ENCODE measurements at regions not wholly inside any gene's neighbourhood (a gene's known extent, or its start where the extent isn't known, plus 50 kb on each side); places are given as distances from the start of the nearest gene placed in this dataset.

GRCh38 chr6:43911354-43912115 is 141.5 kb downstream of the VEGFA start:
- no peak overlapping the region for H3K4me3 ChIP-seq (ENCODE audit: low read length)

GRCh38 chr6:43910638-43911353 is 140.8 kb downstream of the VEGFA start:
- Histone ChIP-seq H3K27me3 (ENCODE audit: control insufficient read depth, insufficient read depth, low read length) (no peaks in the 10 kb centered on the region), H3K9ac (ENCODE audit: low read length) (no peak overlapping the region), H3K36me3 (ENCODE audit: control insufficient read depth, insufficient read depth, low read length) (no peaks in the 10 kb centered on the region), H3K4me3 (ENCODE audit: low read length) (no peak overlapping the region), H3K9me3 (ENCODE audit: control insufficient read depth, low read length) (no peaks in the 10 kb centered on the region), H3K4me1 (ENCODE audit: control insufficient read depth, insufficient read depth, low read length) (peaks cover 43% of the 10 kb centered on the region)

More at GRCh38 chr6:43911354-43912115, 141.5 kb downstream of the VEGFA start:
- Histone ChIP-seq H3K9ac (ENCODE audit: low read length) (no peak overlapping the region), H3K27me3 (ENCODE audit: control insufficient read depth, insufficient read depth, low read length) (no peaks in the 10 kb centered on the region), H3K4me1 (ENCODE audit: control insufficient read depth, insufficient read depth, low read length) (peaks cover 49% of the 10 kb centered on the region), H3K9me3 (ENCODE audit: control insufficient read depth, low read length) (no peaks in the 10 kb centered on the region), H3K36me3 (ENCODE audit: control insufficient read depth, insufficient read depth, low read length) (no peaks in the 10 kb centered on the region)

- H3K4me1 ChIP-seq (ENCODE audit: control insufficient read depth, insufficient read depth, low read length): peaks cover 39% of the 10 kb centered on the region
- H3K9me3 ChIP-seq (ENCODE audit: control insufficient read depth, low read length): no peaks in the 10 kb centered on the region
- no peak overlapping the region for H3K9ac ChIP-seq (ENCODE audit: low read length)
- no peaks in the 10 kb centered on the region for H3K36me3 ChIP-seq (ENCODE audit: control insufficient read depth, insufficient read depth, low read length)
- H3K27me3 ChIP-seq (ENCODE audit: control insufficient read depth, insufficient read depth, low read length): no peaks in the 10 kb centered on the region
- H3K4me3 ChIP-seq (ENCODE audit: low read length): no peak overlapping the region
These were observed 140.2 kb downstream of the VEGFA start for GRCh38 chr6:43910149-43910637.

DNA sequence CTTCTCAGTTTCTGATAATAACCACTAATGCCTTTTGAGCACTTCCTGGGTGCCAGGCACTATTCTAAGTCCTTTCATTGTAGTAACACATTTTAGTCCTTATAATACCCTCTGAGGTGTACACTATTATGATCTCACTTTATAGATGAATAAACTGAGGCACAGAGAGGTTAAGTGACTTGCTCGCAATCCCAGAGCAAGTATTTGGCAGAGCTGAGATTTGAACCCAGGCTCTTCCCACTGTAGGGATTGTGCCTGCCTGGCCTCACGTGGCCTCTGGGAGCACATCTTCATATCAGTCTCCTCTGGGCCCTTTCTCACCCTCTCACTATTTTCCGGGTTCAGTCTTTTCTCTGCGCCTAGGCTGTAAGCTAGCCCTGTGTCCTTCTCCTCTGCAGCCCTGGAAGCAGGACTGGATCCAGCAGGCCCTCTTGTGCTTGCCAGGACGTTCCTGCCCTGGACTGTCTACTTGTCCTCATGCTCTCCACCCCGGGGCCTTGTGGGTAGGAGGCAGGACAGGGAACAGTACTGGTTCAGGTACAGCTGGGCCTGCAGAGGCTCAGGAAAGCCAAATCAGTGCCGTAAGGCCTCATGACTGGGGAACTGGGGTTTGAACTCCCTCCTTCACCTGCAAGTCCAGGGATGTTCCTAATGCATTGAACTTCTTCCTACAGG is 139.6 kb downstream of the VEGFA start:
- no peaks in the 10 kb centered on the region for H3K27me3 ChIP-seq (ENCODE audit: control insufficient read depth, insufficient read depth, low read length)
- peaks cover 37% of the 10 kb centered on the region for H3K4me1 ChIP-seq (ENCODE audit: control insufficient read depth, insufficient read depth, low read length)
- no peak overlapping the region for H3K4me3 ChIP-seq (ENCODE audit: low read length)
- H3K9ac ChIP-seq (ENCODE audit: low read length): no peak overlapping the region
- H3K9me3 ChIP-seq (ENCODE audit: control insufficient read depth, low read length): no peaks in the 10 kb centered on the region
- no peaks in the 10 kb centered on the region for H3K36me3 ChIP-seq (ENCODE audit: control insufficient read depth, insufficient read depth, low read length)

- no peak overlapping the region for H3K9ac ChIP-seq (ENCODE audit: low read length)
- no peak overlapping the region for H3K4me3 ChIP-seq (ENCODE audit: low read length)
- peaks cover 22% of the 10 kb centered on the region for H3K4me1 ChIP-seq (ENCODE audit: control insufficient read depth, insufficient read depth, low read length)
- H3K36me3 ChIP-seq (ENCODE audit: control insufficient read depth, insufficient read depth, low read length): no peaks in the 10 kb centered on the region
- H3K9me3 ChIP-seq (ENCODE audit: control insufficient read depth, low read length): no peaks in the 10 kb centered on the region
- no peaks in the 10 kb centered on the region for H3K27me3 ChIP-seq (ENCODE audit: control insufficient read depth, insufficient read depth, low read length)
These were observed 137.9 kb downstream of the VEGFA start for GRCh38 chr6:43907789-43908472.

DNA sequence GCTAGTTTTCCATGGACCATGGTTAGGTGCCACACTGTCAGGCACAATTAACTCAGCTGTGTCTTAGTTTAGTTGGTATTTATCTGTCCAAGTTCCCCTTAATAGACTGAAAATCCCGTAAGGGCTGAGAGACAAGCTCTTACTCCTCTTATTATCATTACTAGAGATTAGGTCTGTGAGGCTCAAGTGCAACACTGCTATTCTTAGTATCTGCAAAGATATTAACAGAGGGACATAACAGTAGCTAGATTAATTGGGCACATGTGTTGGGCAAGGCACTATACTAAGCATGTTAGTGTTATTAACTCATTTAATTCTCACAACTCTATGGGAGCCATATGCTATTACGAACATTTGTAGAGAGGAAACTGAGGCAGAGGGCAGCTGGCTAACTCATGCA is 137.3 kb downstream of the VEGFA start:
- Histone ChIP-seq H3K27me3 (ENCODE audit: control insufficient read depth, insufficient read depth, low read length) (no peaks in the 10 kb centered on the region), H3K9ac (ENCODE audit: low read length) (no peak overlapping the region), H3K4me3 (ENCODE audit: low read length) (no peak overlapping the region), H3K36me3 (ENCODE audit: control insufficient read depth, insufficient read depth, low read length) (no peaks in the 10 kb centered on the region), H3K4me1 (ENCODE audit: control insufficient read depth, insufficient read depth, low read length) (peaks cover 21% of the 10 kb centered on the region), H3K9me3 (ENCODE audit: control insufficient read depth, low read length) (no peaks in the 10 kb centered on the region)

- no peaks in the 10 kb centered on the region for H3K9me3 ChIP-seq (ENCODE audit: control insufficient read depth, low read length)
- no peaks in the 10 kb centered on the region for H3K27me3 ChIP-seq (ENCODE audit: control insufficient read depth, insufficient read depth, low read length)
- no peak overlapping the region for H3K4me3 ChIP-seq (ENCODE audit: low read length)
- peaks cover 28% of the 10 kb centered on the region for H3K4me1 ChIP-seq (ENCODE audit: control insufficient read depth, insufficient read depth, low read length)
- H3K36me3 ChIP-seq (ENCODE audit: control insufficient read depth, insufficient read depth, low read length): no peaks in the 10 kb centered on the region
- no peak overlapping the region for H3K9ac ChIP-seq (ENCODE audit: low read length)
These were observed 134.5 kb downstream of the VEGFA start for GRCh38 chr6:43904311-43905123.

GRCh38 chr6:43903739-43904290 is 133.8 kb downstream of the VEGFA start:
- H3K9ac ChIP-seq (ENCODE audit: low read length): no peak overlapping the region
- no peaks in the 10 kb centered on the region for H3K27me3 ChIP-seq (ENCODE audit: control insufficient read depth, insufficient read depth, low read length)
- no peaks in the 10 kb centered on the region for H3K9me3 ChIP-seq (ENCODE audit: control insufficient read depth, low read length)
- peaks cover 28% of the 10 kb centered on the region for H3K4me1 ChIP-seq (ENCODE audit: control insufficient read depth, insufficient read depth, low read length)
- H3K4me3 ChIP-seq (ENCODE audit: low read length): no peak overlapping the region
- H3K36me3 ChIP-seq (ENCODE audit: control insufficient read depth, insufficient read depth, low read length): no peaks in the 10 kb centered on the region

- H3K4me3 ChIP-seq (ENCODE audit: low read length): no peak overlapping the region
- no peaks in the 10 kb centered on the region for H3K27me3 ChIP-seq (ENCODE audit: control insufficient read depth, insufficient read depth, low read length)
- H3K9ac ChIP-seq (ENCODE audit: low read length): no peak overlapping the region
- H3K9me3 ChIP-seq (ENCODE audit: control insufficient read depth, low read length): no peaks in the 10 kb centered on the region
- no peaks in the 10 kb centered on the region for H3K36me3 ChIP-seq (ENCODE audit: control insufficient read depth, insufficient read depth, low read length)
- H3K4me1 ChIP-seq (ENCODE audit: control insufficient read depth, insufficient read depth, low read length): peaks cover 28% of the 10 kb centered on the region
These were observed 131.8 kb downstream of the VEGFA start for GRCh38 chr6:43901733-43902230.

- no peak overlapping the region for H3K9ac ChIP-seq (ENCODE audit: low read length)
- no peaks in the 10 kb centered on the region for H3K9me3 ChIP-seq (ENCODE audit: control insufficient read depth, low read length)
- H3K4me3 ChIP-seq (ENCODE audit: low read length): no peak overlapping the region
- peaks cover 28% of the 10 kb centered on the region for H3K4me1 ChIP-seq (ENCODE audit: control insufficient read depth, insufficient read depth, low read length)
- no peaks in the 10 kb centered on the region for H3K36me3 ChIP-seq (ENCODE audit: control insufficient read depth, insufficient read depth, low read length)
- no peaks in the 10 kb centered on the region for H3K27me3 ChIP-seq (ENCODE audit: control insufficient read depth, insufficient read depth, low read length)
These were observed 131.1 kb downstream of the VEGFA start for GRCh38 chr6:43900916-43901732.

Data from mucosa of stomach (tissue), 1 donor.